LNCaP clone FGC (cell line): ENCODE measurements at regions not wholly inside any gene's neighbourhood (a gene's known extent, or its start where the extent isn't known, plus 50 kb on each side); places are given as distances from the start of the nearest gene placed in this dataset.
A peak's percentile ranks its signal among the peaks of the same experiment; 100 is the strongest.

Experiments
- DNase-seq: peaks from one replicate; pipeline ENCODE4 v3.0.0-alpha.2; 2011; ENCODE audit warnings: low read depth
- H3K4me3 ChIP-seq: 2 replicates; pipeline ENCODE4 v1.5.1; 2011; ENCODE audit warnings: mild to moderate bottlenecking, low read depth, low read length, control low read depth
- CTCF ChIP-seq: IDR thresholded peaks from 2 replicates; pipeline ENCODE4 v1.5.1; 2012; ENCODE audit warnings: mild to moderate bottlenecking; ENCODE audit not compliant: control insufficient read depth, insufficient read depth; ENCODE audit errors: extremely low read depth

DNA sequence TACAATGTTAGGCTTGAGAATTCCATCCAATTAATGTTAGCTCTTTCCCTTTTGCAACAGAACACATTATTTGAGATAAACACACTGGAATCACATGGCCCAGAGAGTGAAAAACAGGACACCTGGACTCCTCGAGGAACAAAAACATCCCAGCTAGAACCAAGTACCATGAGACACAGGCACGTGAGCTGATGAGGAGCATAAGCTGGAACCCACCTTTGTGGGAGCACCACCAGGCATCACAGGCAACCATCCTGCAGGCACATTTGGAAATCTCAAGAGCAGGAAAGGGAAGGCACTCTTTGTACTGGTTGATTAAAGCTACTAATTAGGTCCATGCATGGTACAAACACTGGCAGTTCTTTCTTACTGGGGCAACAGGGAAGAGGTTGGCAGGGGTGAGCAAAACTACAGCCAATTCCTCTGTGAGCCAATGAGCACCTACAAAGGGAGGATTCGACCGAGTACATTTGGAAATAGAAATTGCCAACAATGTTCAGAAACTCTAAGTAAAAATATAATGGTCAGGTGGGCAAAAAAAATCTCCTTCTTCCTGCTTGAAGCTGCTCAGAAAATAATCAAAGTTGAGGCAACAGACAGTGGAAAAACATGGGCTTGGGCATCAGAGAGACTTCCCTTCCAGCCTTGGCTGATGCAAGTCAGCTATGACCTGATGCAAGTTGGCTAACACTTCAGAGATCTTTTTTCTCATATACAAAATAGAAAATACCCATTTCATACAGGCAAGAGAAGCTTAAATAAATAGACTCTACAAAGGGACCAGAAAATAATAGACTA, 216.7 kb downstream of the NUAK1 start:
- no peak for TF ChIP-seq CTCF
- DNase-seq = no peak
- H3K4me3 ChIP-seq = no peak overlapping the region

- no peak overlapping the region for H3K4me3 ChIP-seq
- TF ChIP-seq CTCF = no peak
- no peak for DNase-seq
Measured at GRCh38 chr12:105922670-105923102, 216.1 kb downstream of the NUAK1 start.

- no peak for DNase-seq
- no peak overlapping the region for H3K4me3 ChIP-seq
- TF ChIP-seq CTCF = no peak
Measured at GRCh38 chr12:105924526-105925208, 214.1 kb downstream of the NUAK1 start.

GRCh38 chr12:105927564-105927963, 211.2 kb downstream of the NUAK1 start:
- TF ChIP-seq CTCF = no peak
- H3K4me3 ChIP-seq = no peak overlapping the region
- no peak for DNase-seq

DNA sequence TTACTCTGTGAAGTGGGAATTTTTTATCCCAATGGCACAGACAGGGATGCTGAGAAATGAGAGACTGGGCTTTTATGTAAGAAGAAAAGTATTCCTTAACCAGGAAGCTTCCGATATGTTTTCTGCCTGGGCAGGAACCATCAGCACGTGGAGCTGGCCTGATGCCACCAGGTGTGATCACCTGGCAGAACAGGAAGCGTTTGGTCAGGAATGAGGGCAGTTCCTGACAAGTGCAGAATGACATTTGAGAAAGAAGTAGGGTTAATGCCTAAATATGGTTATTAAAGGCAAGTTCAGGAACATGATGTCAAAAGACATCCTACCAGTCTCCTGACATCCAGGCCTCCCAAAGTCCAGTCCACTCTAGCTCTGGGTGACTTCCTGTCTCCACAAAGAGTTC, 210.3 kb downstream of the NUAK1 start:
- peak; percentile 41 for DNase-seq

GRCh38 chr12:105929192-105929591, 209.6 kb downstream of the NUAK1 start:
- no peak for TF ChIP-seq CTCF
- DNase-seq = no peak
- H3K4me3 ChIP-seq = no peak overlapping the region

More for the DNA sequence above, 210.3 kb downstream of the NUAK1 start:
- no peak overlapping the region for H3K4me3 ChIP-seq
- TF ChIP-seq CTCF = no peak
